Caco-2 (cell line): ENCODE measurements at regions not wholly inside any gene's neighbourhood (a gene's known extent, or its start where the extent isn't known, plus 50 kb on each side); places are given as distances from the start of the nearest gene placed in this dataset.

ENCODE experiments used
- BruUV-seq: library from RNA; stranded (reverse); fragments of 400-500 nt; replicated peaks from 2 replicates; lab custom pipeline; 2021; lab: Mats Ljungman, UMichigan
- CTCF ChIA-PET: fragments of 300-600 bp; sonication (Branson Sonifier 250); formaldehyde crosslinking; loops from one replicate; lab custom pipeline; 2022; ENCODE audit warnings: antibody characterized with exemption; lab: Charles Lee
- POLR2A ChIA-PET: fragments of 300-600 bp; sonication (Branson Sonifier 250); formaldehyde crosslinking; loops from one replicate; lab custom pipeline; 2022; ENCODE audit warnings: antibody characterized with exemption; lab: Charles Lee
- DNase-seq, 2 experiments: peaks; one replicate each; pipeline versions ENCODE4 v3.0.0 to v3.0.0-alpha.2; 2020 to 2022
- H3K27me3 ChIP-seq: replicated peaks from 2 replicates; pipeline ENCODE4 v1.6.0; 2011; ENCODE audit warnings: low read length; ENCODE audit not compliant: control insufficient read depth, insufficient read depth
- H3K36me3 ChIP-seq: 2 replicates; pipeline ENCODE4 v1.5.1; 2011; ENCODE audit warnings: low read length; ENCODE audit not compliant: control insufficient read depth, insufficient read depth
- H3K4me1 ChIP-seq: fragments of 250-450 bp; sonication (Bioruptor Pico); 2 replicates; pipeline ENCODE4 v1.5.1; 2020; ENCODE audit warnings: mild to moderate bottlenecking
- H3K4me3 ChIP-seq: 2 replicates; pipeline ENCODE4 v1.5.1; 2011; ENCODE audit warnings: low read depth, mild to moderate bottlenecking, control low read depth, low read length
- H3K9me3 ChIP-seq: fragments of 250-450 bp; sonication (Bioruptor Pico); 2 replicates; pipeline ENCODE4 v1.5.1; 2020; ENCODE audit warnings: mild to moderate bottlenecking, moderate library complexity
- H3K27ac Mint-ChIP-seq: one replicate; pipeline ENCODE4 v1.8.0; 2022; ENCODE audit warnings: mixed read lengths; ENCODE audit not compliant: unreplicated experiment
- H3K27me3 Mint-ChIP-seq: one replicate; pipeline ENCODE4 v1.8.0; 2022; ENCODE audit warnings: mixed read lengths; ENCODE audit not compliant: insufficient read depth, unreplicated experiment
- H3K36me3 Mint-ChIP-seq: one replicate; pipeline ENCODE4 v1.8.0; 2022; ENCODE audit warnings: mild to moderate bottlenecking, mixed read lengths; ENCODE audit not compliant: insufficient read depth, unreplicated experiment
- H3K4me1 Mint-ChIP-seq: one replicate; pipeline ENCODE4 v1.8.0; 2022; ENCODE audit warnings: low read depth, mixed read lengths; ENCODE audit not compliant: unreplicated experiment
- H3K4me3 Mint-ChIP-seq: one replicate; pipeline ENCODE4 v1.8.0; 2022; ENCODE audit warnings: mild to moderate bottlenecking, moderate library complexity, mixed read lengths; ENCODE audit not compliant: unreplicated experiment
- H3K9me3 Mint-ChIP-seq: one replicate; pipeline ENCODE4 v1.8.0; 2022; ENCODE audit warnings: mixed read lengths; ENCODE audit not compliant: unreplicated experiment
- intact Hi-C: fragments of 100-400 bp; cut with micrococcal nuclease; formaldehyde crosslinking; loops from one replicate; pipeline ENCODE4 v1.10.0; 2022; ENCODE audit not compliant: unreplicated experiment
- TF ChIP-seq, protein P1 (sequence below), 2 experiments: fragments of 200-600 bp in 1 of 2; IDR thresholded peaks; 1 replicate in 1 of 2; 2 replicates in 1 of 2; pipeline versions ENCODE4 v1.5.1 to v1.8.0; 2011 to 2022; ENCODE audit warnings: antibody characterized with exemption in 1 of 2, control low read depth in 1 of 2, inconsistent platforms in 1 of 2, low read depth in 1 of 2, low read length in 1 of 2, mild to moderate bottlenecking in 1 of 2, moderate library complexity in 1 of 2; ENCODE audit not compliant: insufficient read depth in 1 of 2, severe bottlenecking in 1 of 2, unreplicated experiment in 1 of 2

GRCh38 chr14:66085224-66085623 is 400.9 kb upstream of the CCDC196 start:
- TF ChIP-seq, protein P1, sequence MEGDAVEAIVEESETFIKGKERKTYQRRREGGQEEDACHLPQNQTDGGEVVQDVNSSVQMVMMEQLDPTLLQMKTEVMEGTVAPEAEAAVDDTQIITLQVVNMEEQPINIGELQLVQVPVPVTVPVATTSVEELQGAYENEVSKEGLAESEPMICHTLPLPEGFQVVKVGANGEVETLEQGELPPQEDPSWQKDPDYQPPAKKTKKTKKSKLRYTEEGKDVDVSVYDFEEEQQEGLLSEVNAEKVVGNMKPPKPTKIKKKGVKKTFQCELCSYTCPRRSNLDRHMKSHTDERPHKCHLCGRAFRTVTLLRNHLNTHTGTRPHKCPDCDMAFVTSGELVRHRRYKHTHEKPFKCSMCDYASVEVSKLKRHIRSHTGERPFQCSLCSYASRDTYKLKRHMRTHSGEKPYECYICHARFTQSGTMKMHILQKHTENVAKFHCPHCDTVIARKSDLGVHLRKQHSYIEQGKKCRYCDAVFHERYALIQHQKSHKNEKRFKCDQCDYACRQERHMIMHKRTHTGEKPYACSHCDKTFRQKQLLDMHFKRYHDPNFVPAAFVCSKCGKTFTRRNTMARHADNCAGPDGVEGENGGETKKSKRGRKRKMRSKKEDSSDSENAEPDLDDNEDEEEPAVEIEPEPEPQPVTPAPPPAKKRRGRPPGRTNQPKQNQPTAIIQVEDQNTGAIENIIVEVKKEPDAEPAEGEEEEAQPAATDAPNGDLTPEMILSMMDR (IDR thresholded peaks at IDR 0.05; ENCODE audit: insufficient read depth in 1 of 2, low read depth in 1 of 2, low read length in 1 of 2, severe bottlenecking in 1 of 2, unreplicated experiment in 1 of 2) = no peak
- Mint-ChIP-seq H3K4me3 (no peak overlapping the region), H3K27ac (no peak overlapping the region), H3K27me3 (peaks cover 9% of the 10 kb centered on the region), H3K36me3 (no peaks in the 10 kb centered on the region), H3K4me1 (no peaks in the 10 kb centered on the region), H3K9me3 (no peaks in the 10 kb centered on the region)
- Histone ChIP-seq H3K4me1 (no peaks in the 10 kb centered on the region), H3K27me3 (no peaks in the 10 kb centered on the region), H3K36me3 (no peaks in the 10 kb centered on the region), H3K9me3 (no peaks in the 10 kb centered on the region), H3K4me3 (no peak overlapping the region)
- intact Hi-C loops = no loop called here
- no peak for DNase-seq
- ChIA-PET POLR2A (no interaction called here), CTCF (no interaction called here)
- BruUV-seq = no TSS peak

GRCh38 chr14:66085665-66086064 is 400.5 kb upstream of the CCDC196 start:
- Histone ChIP-seq H3K36me3 (no peaks in the 10 kb centered on the region), H3K4me1 (no peaks in the 10 kb centered on the region), H3K27me3 (no peaks in the 10 kb centered on the region), H3K4me3 (no peak overlapping the region), H3K9me3 (no peaks in the 10 kb centered on the region)
- Mint-ChIP-seq H3K27ac (no peak overlapping the region), H3K4me1 (no peaks in the 10 kb centered on the region), H3K4me3 (no peak overlapping the region), H3K9me3 (no peaks in the 10 kb centered on the region), H3K27me3 (peaks cover 5% of the 10 kb centered on the region), H3K36me3 (no peaks in the 10 kb centered on the region)
- CTCF ChIA-PET = no interaction called here
- intact Hi-C loops = no loop called here
- no peak for DNase-seq
- no TSS peak for BruUV-seq
- TF ChIP-seq, protein P1 (IDR thresholded peaks at IDR 0.05; ENCODE audit: insufficient read depth in 1 of 2, low read depth in 1 of 2, low read length in 1 of 2, severe bottlenecking in 1 of 2, unreplicated experiment in 1 of 2) = no peak
- POLR2A ChIA-PET = no interaction called here

DNA sequence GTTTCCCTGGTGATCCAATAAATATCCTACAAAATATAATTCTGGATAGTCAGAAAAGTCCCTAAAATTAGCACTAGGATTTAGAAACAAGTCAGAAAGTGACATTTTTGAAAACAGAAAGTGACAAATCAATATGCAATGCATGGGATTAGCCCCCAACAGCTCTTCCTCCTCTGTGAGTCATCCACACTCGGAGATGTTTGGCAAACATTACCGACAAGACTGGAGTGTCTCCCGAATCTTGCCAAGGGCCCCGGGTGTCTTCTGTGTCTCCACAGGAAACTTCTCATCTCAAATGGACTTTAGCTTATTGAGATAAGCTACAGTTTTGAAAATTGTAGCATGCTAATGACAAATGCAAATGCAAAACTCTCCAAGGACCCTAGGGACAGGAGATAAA is 398.9 kb upstream of the CCDC196 start:
- TF ChIP-seq, protein P1 (IDR thresholded peaks at IDR 0.05; ENCODE audit: insufficient read depth in 1 of 2, low read depth in 1 of 2, low read length in 1 of 2, severe bottlenecking in 1 of 2, unreplicated experiment in 1 of 2) = no peak
- H3K4me3 ChIP-seq = no peak overlapping the region
- CTCF ChIA-PET = no interaction called here
- POLR2A ChIA-PET = no interaction called here
- Mint-ChIP-seq H3K4me3 (no peak overlapping the region), H3K27me3 (peaks cover 12% of the 10 kb centered on the region), H3K27ac (no peak overlapping the region), H3K4me1 (no peaks in the 10 kb centered on the region), H3K36me3 (no peaks in the 10 kb centered on the region), H3K9me3 (no peaks in the 10 kb centered on the region)
- no peaks in the 10 kb centered on the region for H3K9me3 ChIP-seq
- no peaks in the 10 kb centered on the region for H3K4me1 ChIP-seq
- DNase-seq = no peak
- H3K27me3 ChIP-seq = no peaks in the 10 kb centered on the region
- no peaks in the 10 kb centered on the region for H3K36me3 ChIP-seq
- no TSS peak for BruUV-seq
- intact Hi-C loops = no loop called here
